GM23338 (cell line): ENCODE measurements at regions not wholly inside any gene's neighbourhood (a gene's known extent, or its start where the extent isn't known, plus 50 kb on each side); places are given as distances from the start of the nearest gene placed in this dataset.
"Not testable (repeated sequence)": the region's sequence is repeated elsewhere in the genome, so short reads cannot be mapped to it uniquely, and the experiment has no call there.

Experiments used
- CREB1 ChIP-seq: fragments of 250-450 bp; sonication (Bioruptor Pico); IDR thresholded peaks from 2 replicates; pipeline ENCODE4 v1.5.0; 2020; ENCODE audit warnings: low read depth, mild to moderate bottlenecking, moderate library complexity
- CTCF ChIP-seq, 2 experiments: fragments of 200-600 bp in 1 of 2; sonication (generic) in 1 of 2; conservative IDR thresholded peaks; 2 replicates each; pipeline versions ENCODE4 v1.5.1 to v1.6.1; 2016 to 2017; ENCODE audit warnings: antibody characterized with exemption in 2 of 2, low read depth in 2 of 2, mild to moderate bottlenecking in 2 of 2, moderate library complexity in 1 of 2
- ETS1 ChIP-seq: IDR thresholded peaks from 2 replicates; pipeline ENCODE4 v1.6.1; 2016; ENCODE audit warnings: antibody characterized with exemption
- EZH2 ChIP-seq: fragments of 200-600 bp; sonication (generic); IDR thresholded peaks from one replicate; pipeline ENCODE4 v1.8.0; 2017; ENCODE audit warnings: antibody characterized with exemption, mild to moderate bottlenecking, low read depth; ENCODE audit not compliant: unreplicated experiment
- EZH2phosphoT487 ChIP-seq: fragments of 200-600 bp; sonication (generic); IDR thresholded peaks from one replicate; pipeline ENCODE4 v1.8.1; 2018; ENCODE audit warnings: antibody characterized with exemption; ENCODE audit not compliant: unreplicated experiment
- JUNB ChIP-seq: IDR thresholded peaks from one replicate; pipeline ENCODE4 v1.6.1; 2016; ENCODE audit warnings: antibody characterized with exemption; ENCODE audit not compliant: unreplicated experiment
- NANOG ChIP-seq: IDR thresholded peaks from 2 replicates; pipeline ENCODE4 v1.6.1; 2016; ENCODE audit warnings: antibody characterized with exemption, borderline replicate concordance
- POLR2AphosphoS5 ChIP-seq: IDR thresholded peaks from 2 replicates; pipeline ENCODE4 v1.6.1; 2016; ENCODE audit warnings: antibody characterized with exemption, low read depth
- REST ChIP-seq: IDR thresholded peaks from one replicate; pipeline ENCODE4 v1.6.1; 2018; ENCODE audit warnings: antibody characterized with exemption; ENCODE audit not compliant: unreplicated experiment
- STAT1 ChIP-seq: IDR thresholded peaks from one replicate; pipeline ENCODE4 v1.6.1; 2016; ENCODE audit warnings: antibody characterized with exemption; ENCODE audit not compliant: unreplicated experiment

- TF ChIP-seq CTCF (conservative IDR thresholded peaks at IDR 0.05; ENCODE audit: low read depth in 2 of 2); ETS1; EZH2; POLR2AphosphoS5; CREB1 (CRISPR knock-in tag); EZH2phosphoT487; REST; JUNB; NANOG; STAT1: not testable (repeated sequence)
Measured at GRCh38 chr6:43997990-43998585, 129.2 kb downstream of the MRPL14 start.
